SK-N-SH (cell line): ENCODE measurements at regions not wholly inside any gene's neighbourhood (a gene's known extent, or its start where the extent isn't known, plus 50 kb on each side); places are given as distances from the start of the nearest gene placed in this dataset.

Experiments used
- CTCF ChIA-PET: fragments of 300-600, 350-600 bp; formaldehyde crosslinking; extraction: SDS; loops from one replicate; lab custom pipeline; 2021; lab: Yijun Ruan, JAX
- POLR2A ChIA-PET: fragments of 350-600 bp; sonication (Branson Sonifier 250); formaldehyde crosslinking; extraction: SDS; loops from one replicate; lab custom pipeline; 2020; ENCODE audit warnings: antibody characterized with exemption, inconsistent platforms; lab: Yijun Ruan, JAX
- DNase-seq: peaks from one replicate; pipeline ENCODE4 v3.0.0; 2012
- H2AFZ ChIP-seq: fragments of 200-600 bp; sonication (generic); 2 replicates; pipeline ENCODE4 v1.8.1; 2016; ENCODE audit warnings: antibody characterized with exemption, mild to moderate bottlenecking, low read depth
- H3F3A ChIP-seq: fragments of 200-600 bp; sonication (generic); replicated peaks from 2 replicates; pipeline ENCODE3; 2016; ENCODE audit warnings: antibody characterized with exemption, mild to moderate bottlenecking; ENCODE audit not compliant: insufficient read depth
- H3K27ac ChIP-seq, 2 experiments: fragments of 200-500 bp in 1 of 2; fragments of 200-600 bp in 1 of 2; sonication (Bioruptor generic) in 1 of 2; sonication (generic), shearing (Covaris generic) in 1 of 2; 2 replicates each; pipeline versions ENCODE4 v1.5.1 to v1.6.1; 2014 to 2016; ENCODE audit warnings: low read depth in 2 of 2, inconsistent platforms in 1 of 2, low read length in 1 of 2, mild to moderate bottlenecking in 1 of 2, mixed read lengths in 1 of 2
- H3K27me3 ChIP-seq: fragments of 200-600 bp; sonication (generic), shearing (Covaris generic); 2 replicates; pipeline ENCODE4 v1.6.1; 2016; ENCODE audit warnings: mixed run types; ENCODE audit not compliant: insufficient read depth
- H3K36me3 ChIP-seq, 2 experiments: fragments of 200-500 bp in 1 of 2; fragments of 200-600 bp in 1 of 2; sonication (Bioruptor generic) in 1 of 2; sonication (generic) in 1 of 2; replicated peaks in 1 of 2; 2 replicates each; pipeline versions ENCODE3 to v1.5.1; 2014 to 2016; ENCODE audit warnings: low read length in 1 of 2, mild to moderate bottlenecking in 1 of 2; ENCODE audit not compliant: insufficient read depth in 2 of 2, control insufficient read depth in 1 of 2
- H3K4me1 ChIP-seq, 2 experiments: fragments of 200-500 bp in 1 of 2; fragments of 200-600 bp in 1 of 2; sonication (Bioruptor generic) in 1 of 2; sonication (generic), shearing (Covaris generic) in 1 of 2; 2 replicates each; pipeline versions ENCODE4 v1.5.1 to v1.6.1; 2014 to 2016; ENCODE audit warnings: low read depth in 1 of 2, low read length in 1 of 2, mixed run types in 1 of 2; ENCODE audit not compliant: insufficient read depth in 2 of 2, control insufficient read depth in 1 of 2
- H3K4me2 ChIP-seq: fragments of 200-600 bp; sonication (generic), shearing (Covaris generic); 2 replicates; pipeline ENCODE4 v1.6.1; 2017; ENCODE audit warnings: mixed run types
- H3K4me3 ChIP-seq, 2 experiments: fragments of 200-500 bp in 1 of 2; fragments of 200-600 bp in 1 of 2; sonication (Bioruptor generic) in 1 of 2; sonication (generic), shearing (Covaris generic) in 1 of 2; 2 replicates each; pipeline versions ENCODE4 v1.5.1 to v1.8.1; 2014 to 2016; ENCODE audit warnings: low read depth in 2 of 2, inconsistent platforms in 1 of 2, low read length in 1 of 2, mild to moderate bottlenecking in 1 of 2, mixed read lengths in 1 of 2, moderate library complexity in 1 of 2
- H3K79me2 ChIP-seq: fragments of 200-600 bp; sonication (generic); 2 replicates; pipeline ENCODE4 v1.8.1; 2017; ENCODE audit warnings: mild to moderate bottlenecking; ENCODE audit not compliant: insufficient read depth
- H3K9ac ChIP-seq: fragments of 200-600 bp; sonication (generic); 2 replicates; pipeline ENCODE4 v1.6.1; 2017; ENCODE audit warnings: mixed run types
- H3K9me2 ChIP-seq: fragments of 200-600 bp; sonication (generic); 2 replicates; pipeline ENCODE4 v1.6.1; 2017; ENCODE audit warnings: mixed run types
- H3K9me3 ChIP-seq: fragments of 200-600 bp; sonication (generic); 2 replicates; pipeline ENCODE4 v1.6.1; 2017; ENCODE audit warnings: mixed run types, mild to moderate bottlenecking, moderate library complexity
- H4K20me1 ChIP-seq: fragments of 200-600 bp; sonication (generic); 2 replicates; pipeline ENCODE4 v1.6.1; 2017; ENCODE audit warnings: mild to moderate bottlenecking, mixed run types; ENCODE audit not compliant: insufficient read depth
- ELF1 ChIP-seq: IDR thresholded peaks from 2 replicates; pipeline ENCODE4 v1.4.0; 2012
- EP300 ChIP-seq, 2 experiments: IDR thresholded peaks; 2 replicates each; pipeline versions ENCODE4 v1.4.0 to v1.6.1; 2012; ENCODE audit warnings: borderline replicate concordance in 1 of 2, low read depth in 1 of 2, low read length in 1 of 2
- FOXJ3 ChIP-seq: sonication (generic); formaldehyde crosslinking; IDR thresholded peaks from 2 replicates; pipeline ENCODE4 v1.5.1; 2020; ENCODE audit warnings: mild to moderate bottlenecking, missing genetic modification reagents
- GABPA ChIP-seq: IDR thresholded peaks from 2 replicates; pipeline ENCODE4 v1.4.0; 2012; ENCODE audit warnings: low read depth, mild to moderate bottlenecking
- GATA2 ChIP-seq: sonication (generic); formaldehyde crosslinking; IDR thresholded peaks from 2 replicates; pipeline ENCODE4 v1.5.0; 2020; ENCODE audit warnings: mild to moderate bottlenecking, missing genetic modification reagents
- JUND ChIP-seq: IDR thresholded peaks from 2 replicates; pipeline ENCODE4 v1.4.0; 2012
- NFIC ChIP-seq: IDR thresholded peaks from 2 replicates; pipeline ENCODE4 v1.4.0; 2012; ENCODE audit warnings: borderline replicate concordance
- RAD21 ChIP-seq: IDR thresholded peaks from 2 replicates; pipeline ENCODE4 v1.6.1; 2012; ENCODE audit warnings: mild to moderate bottlenecking, low read length
- RCOR1 ChIP-seq: fragments of 150-350 bp; IDR thresholded peaks from 2 replicates; pipeline ENCODE4 v1.6.1; 2017; ENCODE audit warnings: antibody characterized with exemption, low read length
- RFX5 ChIP-seq: IDR thresholded peaks from 2 replicates; pipeline ENCODE4 v1.6.1; 2012; ENCODE audit warnings: mild to moderate bottlenecking, improper control_type of control experiment, low read length
- RXRA ChIP-seq: IDR thresholded peaks from 2 replicates; pipeline ENCODE4 v1.4.0; 2012; ENCODE audit warnings: low read depth, mild to moderate bottlenecking, borderline replicate concordance
- SMC3 ChIP-seq: IDR thresholded peaks from 2 replicates; pipeline ENCODE4 v1.6.1; 2012; ENCODE audit warnings: low read depth, low read length, improper control_type of control experiment
- TAF1 ChIP-seq: IDR thresholded peaks from 2 replicates; pipeline ENCODE4 v1.6.1; 2012; ENCODE audit warnings: low read depth, mild to moderate bottlenecking, low read length, moderate library complexity, borderline replicate concordance
- TCF12 ChIP-seq: IDR thresholded peaks from 2 replicates; pipeline ENCODE4 v1.4.0; 2012
- YY1 ChIP-seq: IDR thresholded peaks from 2 replicates; pipeline ENCODE4 v1.4.0; 2012; ENCODE audit warnings: low read depth, mild to moderate bottlenecking
- WGBS: methylation state at CpG from one replicate; pipeline ENCODE4 v1.1.6; 2017; ENCODE audit warnings: low lambda C conversion rate; 5-methylcytosine and 5-hydroxymethylcytosine counted together
- TF ChIP-seq, protein P1 (sequence below): IDR thresholded peaks from 2 replicates; pipeline ENCODE4 v1.4.0; 2012; ENCODE audit warnings: low read depth
- TF ChIP-seq, protein P2 (sequence below): IDR thresholded peaks from 2 replicates; pipeline ENCODE4 v1.4.0; 2012; ENCODE audit warnings: low read depth, borderline replicate concordance
- TF ChIP-seq, protein P3 (sequence below): fragments of 150-350 bp; IDR thresholded peaks from 2 replicates; pipeline ENCODE4 v1.6.1; 2016; ENCODE audit warnings: mild to moderate bottlenecking, low read depth, low read length

DNA sequence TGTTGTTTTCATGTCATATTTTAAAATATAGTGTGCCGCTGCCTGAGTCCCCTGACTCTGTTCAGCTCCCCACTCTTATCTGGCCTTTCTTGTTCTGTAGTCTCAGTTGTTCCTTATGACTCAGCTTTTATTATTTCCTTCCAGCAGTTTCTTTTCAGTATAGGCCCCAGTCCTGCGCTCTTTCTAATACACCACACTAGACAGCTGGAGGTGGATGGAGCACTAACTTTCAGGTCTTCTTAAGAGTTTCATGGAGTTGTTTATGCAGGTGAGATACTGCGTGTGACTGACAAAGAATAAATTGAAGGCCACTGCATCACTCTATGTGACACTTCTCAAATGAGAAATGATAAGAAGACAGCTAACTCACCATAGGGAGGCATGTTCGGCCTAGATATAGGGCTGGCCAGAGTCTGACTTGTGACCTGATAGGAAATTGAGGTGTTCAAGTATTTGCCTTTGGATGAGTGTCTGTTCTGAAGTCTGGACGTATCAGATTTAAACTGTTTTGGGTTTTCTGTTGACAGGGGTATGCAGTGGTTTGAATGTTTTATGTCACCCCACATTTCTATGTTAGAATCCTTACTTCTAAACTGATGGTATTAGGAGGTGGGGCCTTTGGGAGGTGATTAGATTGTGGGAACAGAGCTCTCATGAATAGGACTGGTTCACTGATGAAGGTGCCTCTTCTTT is 60.8 kb upstream of the CLMN start:
- H3K27me3 ChIP-seq, result no peaks in the 10 kb centered on the region; the same call in 1 of the 2 replicates
- WGBS, result 62% methylated on average over 5 of the region's 5 CpGs
- POLR2A ChIA-PET, result no interaction called here

DNA sequence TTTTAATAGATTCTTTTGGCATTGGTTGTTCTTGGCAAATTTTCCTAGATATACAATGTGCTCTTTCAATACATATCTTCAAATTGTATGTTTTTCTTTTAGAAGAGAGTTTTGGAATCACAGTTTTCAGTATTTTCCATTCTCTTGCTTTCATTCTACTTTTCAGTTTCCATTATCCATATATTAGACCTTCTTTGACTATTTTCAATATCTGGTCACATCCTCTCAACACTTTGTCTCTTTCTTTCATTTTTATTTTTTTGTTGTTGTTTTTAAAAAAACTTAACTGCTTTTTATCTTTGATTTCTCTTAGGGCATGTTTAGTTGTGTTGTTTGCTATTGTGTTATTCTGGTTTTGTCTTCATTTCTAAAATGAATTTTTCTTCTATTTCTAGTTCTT is 59.9 kb upstream of the CLMN start:
- TF ChIP-seq RFX5 (no peak), RXRA (no peak), SMC3 (no peak), JUND (no peak), RAD21 (no peak), EP300 (IDR thresholded peaks at IDR 0.05; ENCODE audit: borderline replicate concordance in 1 of 2, low read depth in 1 of 2, low read length in 1 of 2) (no peak), GABPA (no peak)
- TF ChIP-seq, all 33 proteins: peak for 0
- no peak overlapping the region for H3K27ac ChIP-seq
- ChIA-PET POLR2A (no interaction called here), CTCF (interaction anchor here (1.1 to 2.4 kb wide), 3 partner anchors 10 to 50 kb away, joined by 3 to 7 read pairs (median 4); no protein-coding TSS in a partner anchor)
- H4K20me1 ChIP-seq, result no peaks in the 10 kb centered on the region
- no peaks in the 10 kb centered on the region for H3K79me2 ChIP-seq
- H3K4me2 ChIP-seq, result no peak overlapping the region
- no peaks in the 10 kb centered on the region; the same call in 1 of the 2 replicates for H3K27me3 ChIP-seq
- no peaks in the 10 kb centered on the region for H3K36me3 ChIP-seq
- H3F3A ChIP-seq, result no peaks in the 10 kb centered on the region
- no peak overlapping the region for H3K9ac ChIP-seq
- no peaks in the 10 kb centered on the region for H3K9me2 ChIP-seq
- H3K4me3 ChIP-seq, result no peak overlapping the region
- H3K9me3 ChIP-seq, result 0 out of 2 replicates have a peak, but pooled peaks cover 13% of the 10 kb centered on the region
- no peak overlapping the region for H2AFZ ChIP-seq
- H3K4me1 ChIP-seq, result no peaks in the 10 kb centered on the region; a peak in 1 of 4 replicates
- DNase-seq, result no peak

More for the DNA sequence above, 60.8 kb upstream of the CLMN start:
- no peak for DNase-seq
- Histone ChIP-seq H3K4me2 (no peak overlapping the region), H2AFZ (no peak overlapping the region), H3K36me3 (no peaks in the 10 kb centered on the region), H3K9me2 (no peaks in the 10 kb centered on the region), H3K4me1 (no peaks in the 10 kb centered on the region; a peak in 1 of 4 replicates), H3K4me3 (no peak overlapping the region), H3K27ac (no peak overlapping the region), H3K79me2 (no peaks in the 10 kb centered on the region), H3F3A (no peaks in the 10 kb centered on the region), H4K20me1 (no peaks in the 10 kb centered on the region), H3K9me3 (0 out of 2 replicates have a peak, but pooled peaks cover 13% of the 10 kb centered on the region), H3K9ac (no peak overlapping the region)
- TF ChIP-seq, protein P1, sequence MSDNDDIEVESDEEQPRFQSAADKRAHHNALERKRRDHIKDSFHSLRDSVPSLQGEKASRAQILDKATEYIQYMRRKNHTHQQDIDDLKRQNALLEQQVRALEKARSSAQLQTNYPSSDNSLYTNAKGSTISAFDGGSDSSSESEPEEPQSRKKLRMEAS, result no peak
- TF ChIP-seq ELF1, result no peak
- no peak for TF ChIP-seq YY1
- no peak for TF ChIP-seq RXRA
- CTCF ChIA-PET, result interaction anchor here (1.3 to 1.4 kb wide), 2 partner anchors 9 to 52 kb away, joined by 3 read pairs; no protein-coding TSS in a partner anchor

DNA sequence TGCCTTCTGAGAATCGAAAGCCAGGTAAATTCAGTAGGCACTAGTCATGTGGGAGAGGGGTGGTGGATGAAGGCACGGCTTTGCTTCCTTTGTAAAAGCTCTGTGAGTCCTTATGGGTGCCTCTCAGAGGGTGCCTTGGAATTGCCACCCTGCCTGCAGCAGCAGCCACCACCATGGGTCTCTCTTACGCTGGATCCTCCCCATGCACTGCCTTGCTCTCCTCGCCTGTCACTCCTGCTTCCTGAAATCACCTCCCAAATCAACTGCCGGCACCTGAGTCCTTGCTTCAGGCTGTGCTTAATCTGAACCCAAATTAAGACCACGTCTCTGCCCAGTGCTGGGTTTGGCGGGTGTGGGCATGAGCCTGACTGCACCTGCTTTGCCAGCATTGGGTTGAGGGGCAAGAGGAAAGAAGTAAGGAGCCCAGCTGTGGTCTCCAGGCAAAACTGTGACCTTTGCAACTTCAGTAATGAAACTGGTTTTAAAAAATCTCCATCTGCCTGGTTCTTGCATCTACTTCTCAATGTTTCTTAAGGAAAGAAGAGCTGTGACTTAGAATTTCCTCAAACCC is 55.9 kb upstream of the CLMN start:
- Histone ChIP-seq H3K4me1 (no peaks in the 10 kb centered on the region; a peak in 1 of 4 replicates), H3K36me3 (no peaks in the 10 kb centered on the region), H3F3A (no peaks in the 10 kb centered on the region), H3K79me2 (no peaks in the 10 kb centered on the region), H3K27ac (no peak overlapping the region), H3K9ac (no peak overlapping the region), H3K4me3 (no peak overlapping the region), H3K9me2 (no peaks in the 10 kb centered on the region), H2AFZ (no peak overlapping the region), H3K27me3 (no peaks in the 10 kb centered on the region; the same call in 1 of the 2 replicates), H3K4me2 (no peak overlapping the region), H4K20me1 (no peaks in the 10 kb centered on the region), H3K9me3 (0 out of 2 replicates have a peak, but pooled peaks cover 13% of the 10 kb centered on the region)
- ChIA-PET POLR2A (no interaction called here), CTCF (interaction anchor here (0.5 to 1.8 kb wide), 2 partner anchors 14 to 163 kb away, joined by 3 to 4 read pairs; no protein-coding TSS in a partner anchor)
- DNase-seq, result no peak
- WGBS, result 37% methylated on average over 7 of the region's 7 CpGs
- no peak for TF ChIP-seq TAF1
- TF ChIP-seq YY1, result no peak
- no peak for TF ChIP-seq EP300 (IDR thresholded peaks at IDR 0.05; ENCODE audit: borderline replicate concordance in 1 of 2, low read depth in 1 of 2, low read length in 1 of 2)
- no peak for TF ChIP-seq RXRA
- no peak for TF ChIP-seq RCOR1
- TF ChIP-seq FOXJ3, result no peak
- TF ChIP-seq GABPA, result no peak
- TF ChIP-seq NFIC, result no peak
- TF ChIP-seq SMC3, result no peak
- no peak for TF ChIP-seq RFX5
- TF ChIP-seq TCF12, result no peak
- TF ChIP-seq ELF1, result no peak
- TF ChIP-seq, protein P1, result no peak
- TF ChIP-seq, protein P2, sequence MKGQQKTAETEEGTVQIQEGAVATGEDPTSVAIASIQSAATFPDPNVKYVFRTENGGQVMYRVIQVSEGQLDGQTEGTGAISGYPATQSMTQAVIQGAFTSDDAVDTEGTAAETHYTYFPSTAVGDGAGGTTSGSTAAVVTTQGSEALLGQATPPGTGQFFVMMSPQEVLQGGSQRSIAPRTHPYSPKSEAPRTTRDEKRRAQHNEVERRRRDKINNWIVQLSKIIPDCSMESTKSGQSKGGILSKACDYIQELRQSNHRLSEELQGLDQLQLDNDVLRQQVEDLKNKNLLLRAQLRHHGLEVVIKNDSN, result no peak
- TF ChIP-seq, protein P3, sequence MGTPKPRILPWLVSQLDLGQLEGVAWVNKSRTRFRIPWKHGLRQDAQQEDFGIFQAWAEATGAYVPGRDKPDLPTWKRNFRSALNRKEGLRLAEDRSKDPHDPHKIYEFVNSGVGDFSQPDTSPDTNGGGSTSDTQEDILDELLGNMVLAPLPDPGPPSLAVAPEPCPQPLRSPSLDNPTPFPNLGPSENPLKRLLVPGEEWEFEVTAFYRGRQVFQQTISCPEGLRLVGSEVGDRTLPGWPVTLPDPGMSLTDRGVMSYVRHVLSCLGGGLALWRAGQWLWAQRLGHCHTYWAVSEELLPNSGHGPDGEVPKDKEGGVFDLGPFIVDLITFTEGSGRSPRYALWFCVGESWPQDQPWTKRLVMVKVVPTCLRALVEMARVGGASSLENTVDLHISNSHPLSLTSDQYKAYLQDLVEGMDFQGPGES, result no peak
- no peak for TF ChIP-seq GATA2 (CRISPR knock-in tag)
